Panc1 (cell line): ENCODE measurements at regions not wholly inside any gene's neighbourhood (a gene's known extent, or its start where the extent isn't known, plus 50 kb on each side); places are given as distances from the start of the nearest gene placed in this dataset.
"Not testable (repeated sequence)": the region's sequence is repeated elsewhere in the genome, so short reads cannot be mapped to it uniquely, and the experiment has no call there.

Experiments
- ATAC-seq: fragments of 200-7000 bp; cut with Tn5 transposase; 2 replicates; pipeline ENCODE4 v1.9.1; 2020; ENCODE audit warnings: mild to moderate bottlenecking, moderate library complexity
- BruUV-seq: library from RNA; stranded (reverse); fragments of 400-500 nt; replicated peaks from 2 replicates; lab custom pipeline; 2021; lab: Mats Ljungman, UMichigan
- CTCF ChIA-PET: fragments of 300-600 bp; sonication (Branson Sonifier 250); formaldehyde crosslinking; loops from one replicate; lab custom pipeline; 2022; ENCODE audit warnings: antibody characterized with exemption; lab: Charles Lee
- POLR2A ChIA-PET: fragments of 300-600 bp; sonication (Branson Sonifier 250); formaldehyde crosslinking; loops from one replicate; lab custom pipeline; 2022; ENCODE audit warnings: antibody characterized with exemption; lab: Charles Lee
- DNase-seq: peaks from one replicate; pipeline ENCODE4 v3.0.0-alpha.2; 2010; ENCODE audit warnings: low read depth, low spot score
- H3K27ac ChIP-seq: 2 replicates; pipeline ENCODE4 v1.5.1; 2011; ENCODE audit warnings: mild to moderate bottlenecking, low read length, inconsistent platforms
- H3K27me3 ChIP-seq: fragments of 200-500 bp; sonication (Bioruptor generic); 2 replicates; pipeline ENCODE4 v1.6.0; 2014; ENCODE audit warnings: low read length, inconsistent platforms; ENCODE audit not compliant: control insufficient read depth, insufficient read depth
- H3K36me3 ChIP-seq: fragments of 200-500 bp; sonication (Bioruptor generic); 2 replicates; pipeline ENCODE4 v1.5.1; 2014; ENCODE audit warnings: inconsistent platforms, mild to moderate bottlenecking, low read length, moderate library complexity; ENCODE audit not compliant: control insufficient read depth, insufficient read depth
- H3K4me1 ChIP-seq: 2 replicates; pipeline ENCODE4 v1.5.1; 2011; ENCODE audit warnings: inconsistent platforms, mild to moderate bottlenecking, low read length, moderate library complexity; ENCODE audit not compliant: control insufficient read depth, insufficient read depth
- H3K4me3 ChIP-seq, 2 experiments: 2 replicates each; pipeline ENCODE4 v1.5.1; 2011 to 2012; ENCODE audit warnings: low read depth in 2 of 2, low read length in 2 of 2, mild to moderate bottlenecking in 2 of 2, inconsistent platforms in 1 of 2, moderate library complexity in 1 of 2
- H3K9me3 ChIP-seq: fragments of 200-500 bp; sonication (Bioruptor generic); 2 replicates; pipeline ENCODE4 v1.5.1; 2014; ENCODE audit warnings: low read depth, mild to moderate bottlenecking, inconsistent platforms, low read length, moderate library complexity; ENCODE audit not compliant: control insufficient read depth, insufficient read depth
- POLR2AphosphoS5 ChIP-seq: IDR thresholded peaks from 2 replicates; pipeline ENCODE4 v1.6.1; 2012; ENCODE audit warnings: mild to moderate bottlenecking, low read depth, low read length, moderate library complexity
- SIN3A ChIP-seq: IDR thresholded peaks from 2 replicates; pipeline ENCODE4 v1.6.1; 2012; ENCODE audit warnings: low read depth, mild to moderate bottlenecking, low read length, moderate library complexity, borderline replicate concordance; ENCODE audit not compliant: insufficient read depth
- TCF7L2 ChIP-seq: IDR thresholded peaks from 2 replicates; pipeline ENCODE4 v1.6.1; 2011; ENCODE audit warnings: mild to moderate bottlenecking, low read depth, low read length, inconsistent platforms
- in situ Hi-C: cut with HindIII; loops from 2 replicates; pipeline ENCODE4 v1.10.0; 2016; ENCODE audit warnings: low sequenced_read_pairs, low pct_unique_long_range_greater_than_20kb
- intact Hi-C: fragments of 100-400 bp; cut with micrococcal nuclease; formaldehyde crosslinking; loops from one replicate; pipeline ENCODE4 v1.10.0; 2022; ENCODE audit not compliant: unreplicated experiment
- TF ChIP-seq, protein P1 (sequence below): fragments of 450-650 bp; IDR thresholded peaks from 2 replicates; pipeline ENCODE4 v1.5.1; 2017; ENCODE audit warnings: mild to moderate bottlenecking
- TF ChIP-seq, protein P2 (sequence below), 2 experiments: IDR thresholded peaks; 2 replicates each; pipeline ENCODE4 v1.6.1; 2011 to 2012; ENCODE audit warnings: low read depth in 2 of 2, control low read depth in 1 of 2, low read length in 1 of 2, mild to moderate bottlenecking in 1 of 2, moderate library complexity in 1 of 2; ENCODE audit not compliant: insufficient read depth in 1 of 2

DNA sequence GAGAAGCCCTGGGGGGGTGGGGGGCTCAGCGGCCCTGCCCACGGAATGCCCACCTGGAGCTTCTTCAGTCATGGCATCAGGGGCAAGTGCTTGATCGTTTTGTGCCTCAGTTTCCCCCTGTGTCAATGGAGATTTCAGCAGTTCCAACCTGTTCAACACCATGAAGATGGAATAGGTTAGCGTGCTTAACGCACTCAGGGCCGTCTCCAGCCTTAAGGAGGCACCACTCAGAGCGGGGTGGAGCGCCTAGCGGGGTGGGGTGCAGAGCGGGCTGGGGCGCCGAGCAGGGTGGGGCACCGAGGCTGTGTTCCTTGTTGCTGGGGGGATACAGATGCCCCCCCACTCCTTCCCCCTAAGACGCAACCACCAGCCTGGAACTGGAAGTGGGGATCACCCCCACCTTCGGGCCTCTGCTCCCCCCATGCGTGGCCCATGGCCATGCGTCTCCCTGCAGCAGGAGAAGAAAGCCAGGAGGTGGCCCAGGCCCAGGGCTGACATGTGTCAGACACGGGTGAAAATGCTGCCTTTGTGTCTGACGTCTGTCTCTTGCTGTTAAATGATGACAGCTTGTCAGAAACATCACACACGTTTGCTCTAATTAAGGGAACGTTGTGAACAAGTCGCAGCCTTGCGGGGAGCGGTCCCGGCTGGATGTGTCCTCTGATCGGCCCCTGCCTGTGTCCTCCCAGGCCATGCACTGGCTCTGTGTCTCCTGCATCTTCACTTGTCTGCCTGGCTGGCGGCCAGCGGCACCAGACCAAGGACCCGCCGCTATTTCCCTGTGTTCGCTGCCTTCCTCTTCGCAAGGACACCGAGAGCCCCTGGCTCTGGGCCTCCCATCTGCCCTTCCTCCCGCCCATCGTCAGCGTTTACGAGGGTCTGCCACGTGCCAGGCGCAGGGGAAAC is 192.1 kb downstream of the BANP start:
- H3K4me3 ChIP-seq, H3K27me3 ChIP-seq, H3K9me3 ChIP-seq, H3K36me3 ChIP-seq, H3K4me1 ChIP-seq, POLR2A ChIA-PET, in situ Hi-C loops, intact Hi-C loops, ATAC-seq, CTCF ChIA-PET, H3K27ac ChIP-seq, DNase-seq, BruUV-seq: not testable (repeated sequence)

DNA sequence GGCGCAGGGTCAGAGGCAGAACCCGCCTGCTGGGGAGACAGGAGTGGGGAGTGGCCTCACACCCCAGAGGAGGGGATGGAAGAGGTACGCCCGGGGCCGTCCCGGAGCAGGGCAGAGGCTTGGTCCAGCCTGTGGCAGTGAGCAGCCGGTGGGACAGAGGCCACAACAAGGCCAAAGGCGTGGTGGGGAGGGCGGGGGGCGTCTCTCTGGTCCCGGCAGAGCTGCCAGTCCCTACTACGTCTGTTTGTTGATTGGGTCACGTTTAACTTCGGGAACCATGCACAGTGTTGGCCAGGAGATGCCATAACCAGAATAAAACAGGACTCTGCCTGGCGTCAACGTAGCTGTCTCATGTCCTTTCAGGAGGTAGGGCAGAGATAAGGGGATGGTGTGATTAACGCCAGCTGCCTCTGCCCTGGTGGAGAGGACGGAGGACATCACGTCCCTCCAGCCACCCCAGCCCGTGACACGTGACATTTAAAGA is 192.8 kb downstream of the BANP start:
- no peak for TF ChIP-seq SIN3A
- TF ChIP-seq TCF7L2 = no peak
- TF ChIP-seq, protein P1, sequence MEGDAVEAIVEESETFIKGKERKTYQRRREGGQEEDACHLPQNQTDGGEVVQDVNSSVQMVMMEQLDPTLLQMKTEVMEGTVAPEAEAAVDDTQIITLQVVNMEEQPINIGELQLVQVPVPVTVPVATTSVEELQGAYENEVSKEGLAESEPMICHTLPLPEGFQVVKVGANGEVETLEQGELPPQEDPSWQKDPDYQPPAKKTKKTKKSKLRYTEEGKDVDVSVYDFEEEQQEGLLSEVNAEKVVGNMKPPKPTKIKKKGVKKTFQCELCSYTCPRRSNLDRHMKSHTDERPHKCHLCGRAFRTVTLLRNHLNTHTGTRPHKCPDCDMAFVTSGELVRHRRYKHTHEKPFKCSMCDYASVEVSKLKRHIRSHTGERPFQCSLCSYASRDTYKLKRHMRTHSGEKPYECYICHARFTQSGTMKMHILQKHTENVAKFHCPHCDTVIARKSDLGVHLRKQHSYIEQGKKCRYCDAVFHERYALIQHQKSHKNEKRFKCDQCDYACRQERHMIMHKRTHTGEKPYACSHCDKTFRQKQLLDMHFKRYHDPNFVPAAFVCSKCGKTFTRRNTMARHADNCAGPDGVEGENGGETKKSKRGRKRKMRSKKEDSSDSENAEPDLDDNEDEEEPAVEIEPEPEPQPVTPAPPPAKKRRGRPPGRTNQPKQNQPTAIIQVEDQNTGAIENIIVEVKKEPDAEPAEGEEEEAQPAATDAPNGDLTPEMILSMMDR = no peak
- no peak for TF ChIP-seq POLR2AphosphoS5
- TF ChIP-seq, protein P2, sequence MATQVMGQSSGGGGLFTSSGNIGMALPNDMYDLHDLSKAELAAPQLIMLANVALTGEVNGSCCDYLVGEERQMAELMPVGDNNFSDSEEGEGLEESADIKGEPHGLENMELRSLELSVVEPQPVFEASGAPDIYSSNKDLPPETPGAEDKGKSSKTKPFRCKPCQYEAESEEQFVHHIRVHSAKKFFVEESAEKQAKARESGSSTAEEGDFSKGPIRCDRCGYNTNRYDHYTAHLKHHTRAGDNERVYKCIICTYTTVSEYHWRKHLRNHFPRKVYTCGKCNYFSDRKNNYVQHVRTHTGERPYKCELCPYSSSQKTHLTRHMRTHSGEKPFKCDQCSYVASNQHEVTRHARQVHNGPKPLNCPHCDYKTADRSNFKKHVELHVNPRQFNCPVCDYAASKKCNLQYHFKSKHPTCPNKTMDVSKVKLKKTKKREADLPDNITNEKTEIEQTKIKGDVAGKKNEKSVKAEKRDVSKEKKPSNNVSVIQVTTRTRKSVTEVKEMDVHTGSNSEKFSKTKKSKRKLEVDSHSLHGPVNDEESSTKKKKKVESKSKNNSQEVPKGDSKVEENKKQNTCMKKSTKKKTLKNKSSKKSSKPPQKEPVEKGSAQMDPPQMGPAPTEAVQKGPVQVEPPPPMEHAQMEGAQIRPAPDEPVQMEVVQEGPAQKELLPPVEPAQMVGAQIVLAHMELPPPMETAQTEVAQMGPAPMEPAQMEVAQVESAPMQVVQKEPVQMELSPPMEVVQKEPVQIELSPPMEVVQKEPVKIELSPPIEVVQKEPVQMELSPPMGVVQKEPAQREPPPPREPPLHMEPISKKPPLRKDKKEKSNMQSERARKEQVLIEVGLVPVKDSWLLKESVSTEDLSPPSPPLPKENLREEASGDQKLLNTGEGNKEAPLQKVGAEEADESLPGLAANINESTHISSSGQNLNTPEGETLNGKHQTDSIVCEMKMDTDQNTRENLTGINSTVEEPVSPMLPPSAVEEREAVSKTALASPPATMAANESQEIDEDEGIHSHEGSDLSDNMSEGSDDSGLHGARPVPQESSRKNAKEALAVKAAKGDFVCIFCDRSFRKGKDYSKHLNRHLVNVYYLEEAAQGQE (IDR thresholded peaks at IDR 0.05; ENCODE audit: insufficient read depth in 1 of 2, low read depth in 2 of 2, low read length in 1 of 2) = no peak
- Histone ChIP-seq H3K4me3 (no peak overlapping the region), H3K36me3 (no peaks in the 10 kb centered on the region), H3K9me3 (peaks cover under 1% of the 10 kb centered on the region; the same call in 1 of the 2 replicates), H3K4me1 (no peaks in the 10 kb centered on the region), H3K27ac (no peak overlapping the region), H3K27me3 (no peaks in the 10 kb centered on the region)
- intact Hi-C loops = no loop called here
- in situ Hi-C loops = no loop called here
- ChIA-PET POLR2A (no interaction called here), CTCF (no interaction called here)
- DNase-seq = no peak
- BruUV-seq = no TSS peak
- no peak for ATAC-seq

DNA sequence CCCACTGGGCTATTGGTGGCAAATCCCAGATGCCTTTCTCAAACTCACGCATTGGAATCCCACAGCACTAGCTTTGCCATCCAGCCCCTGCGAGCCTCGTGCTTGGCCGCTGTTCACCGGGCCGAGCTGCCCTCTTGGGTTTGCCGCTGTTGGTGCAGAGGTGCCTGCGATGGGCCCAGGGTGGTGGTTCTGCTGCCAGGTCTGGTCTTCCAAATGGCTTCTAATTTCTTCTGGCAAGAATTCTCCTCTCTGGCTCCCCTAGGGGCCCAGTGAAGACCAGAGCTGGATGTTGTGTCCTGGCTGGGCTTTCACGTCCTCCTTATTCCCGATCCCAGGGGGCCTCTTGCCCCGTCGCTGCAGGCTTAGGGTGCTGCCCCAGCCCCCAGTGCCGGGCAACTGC is 194.1 kb downstream of the BANP start:
- POLR2A ChIA-PET, DNase-seq, BruUV-seq: not testable (repeated sequence)

DNA sequence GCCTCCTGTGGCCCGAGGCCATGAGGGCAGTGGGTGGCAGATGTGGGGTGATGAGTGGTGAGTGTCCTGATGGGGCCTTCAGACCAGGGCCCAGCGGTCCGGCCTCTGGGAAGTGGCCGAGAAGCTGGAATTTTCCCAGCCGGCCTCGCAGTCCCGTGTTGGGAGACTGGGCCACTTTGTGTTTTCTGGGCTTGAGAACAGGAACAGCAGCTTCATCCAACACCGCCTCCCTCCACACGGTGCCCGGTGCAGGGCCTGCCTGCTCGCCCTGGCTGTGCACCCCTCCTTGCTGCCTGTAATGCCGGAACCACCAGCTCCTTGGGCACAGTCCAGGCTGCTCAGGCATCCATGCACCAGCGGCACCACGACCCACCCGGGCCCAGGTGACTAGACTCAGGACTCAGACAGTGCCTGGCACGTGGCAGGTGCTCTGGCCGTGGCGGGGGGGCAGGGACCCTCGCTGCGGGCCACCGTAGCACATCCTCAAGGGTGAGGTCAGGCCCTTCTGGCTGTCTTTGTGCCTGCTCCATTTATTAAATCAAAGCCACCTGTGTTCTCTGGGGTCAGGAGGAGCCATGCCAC is 194.7 kb downstream of the BANP start:
- POLR2A ChIA-PET, H3K27ac ChIP-seq, BruUV-seq, in situ Hi-C loops, H3K4me1 ChIP-seq, H3K9me3 ChIP-seq, DNase-seq, CTCF ChIA-PET, H3K36me3 ChIP-seq, H3K4me3 ChIP-seq, intact Hi-C loops, H3K27me3 ChIP-seq: not testable (repeated sequence)
- 0 out of 2 replicates have a peak, but pooled peaks have one; percentile 25 for ATAC-seq

More for the DNA sequence above, 194.1 kb downstream of the BANP start:
- intact Hi-C loops, in situ Hi-C loops, H3K27ac ChIP-seq, H3K9me3 ChIP-seq, H3K36me3 ChIP-seq, H3K4me3 ChIP-seq, H3K4me1 ChIP-seq, H3K27me3 ChIP-seq, CTCF ChIA-PET: not testable (repeated sequence)
- ATAC-seq = peak; percentile 43; the same call in 1 of the 2 replicates

DNA sequence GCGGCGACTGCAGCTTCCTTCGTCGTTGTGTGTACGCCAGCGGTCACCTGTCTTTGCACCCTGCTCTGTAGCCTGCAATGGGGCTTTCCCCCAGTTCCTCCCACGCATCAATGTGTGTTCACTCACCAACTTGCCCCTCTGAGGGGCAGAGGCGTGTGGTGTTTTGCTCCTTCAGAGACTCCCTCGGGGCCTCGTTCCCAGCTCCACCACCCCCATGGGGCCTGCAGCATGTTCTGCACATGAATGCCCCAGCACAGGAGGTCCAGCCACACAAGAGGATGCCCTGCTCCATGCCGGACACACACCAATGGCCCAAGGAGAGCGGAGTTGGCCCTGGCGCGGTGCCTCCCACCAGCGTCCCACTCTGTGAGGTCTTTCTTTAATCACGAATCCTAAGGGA is 196.8 kb downstream of the BANP start:
- intact Hi-C loops = not testable (repeated sequence)

More for the DNA sequence above, 196.8 kb downstream of the BANP start:
- H3K27me3 ChIP-seq, DNase-seq, in situ Hi-C loops, POLR2A ChIA-PET, H3K4me1 ChIP-seq, H3K4me3 ChIP-seq, BruUV-seq, ATAC-seq, H3K27ac ChIP-seq, H3K9me3 ChIP-seq, CTCF ChIA-PET, H3K36me3 ChIP-seq: not testable (repeated sequence)
